ENCODE measurements at regions not wholly inside any gene's neighbourhood (a gene's known extent, or its start where the extent isn't known, plus 50 kb on each side); places are given as distances from the start of the nearest gene placed in this dataset.

DNA sequence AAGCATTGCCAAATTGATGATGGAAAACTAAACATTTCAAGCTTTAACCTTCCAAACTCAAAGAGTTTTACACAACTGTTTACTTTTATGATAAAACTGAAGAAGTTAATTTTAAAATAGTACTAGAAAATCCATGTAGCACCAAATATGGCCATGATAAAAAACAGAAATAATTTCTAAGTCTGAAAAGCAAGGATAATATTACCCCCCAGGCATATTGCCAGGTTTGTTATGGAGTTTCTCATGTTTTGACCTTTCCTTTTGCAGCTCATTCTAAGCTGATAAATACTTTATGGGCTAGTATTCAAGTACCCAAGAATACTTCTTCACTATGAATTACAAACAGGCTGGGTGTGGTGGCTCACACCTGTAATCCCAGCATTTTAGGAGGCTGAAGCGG, 209.9 kb upstream of the ZFP64 start:
- no peak for DNase-seq (ENCODE audit: low read depth)

DNA sequence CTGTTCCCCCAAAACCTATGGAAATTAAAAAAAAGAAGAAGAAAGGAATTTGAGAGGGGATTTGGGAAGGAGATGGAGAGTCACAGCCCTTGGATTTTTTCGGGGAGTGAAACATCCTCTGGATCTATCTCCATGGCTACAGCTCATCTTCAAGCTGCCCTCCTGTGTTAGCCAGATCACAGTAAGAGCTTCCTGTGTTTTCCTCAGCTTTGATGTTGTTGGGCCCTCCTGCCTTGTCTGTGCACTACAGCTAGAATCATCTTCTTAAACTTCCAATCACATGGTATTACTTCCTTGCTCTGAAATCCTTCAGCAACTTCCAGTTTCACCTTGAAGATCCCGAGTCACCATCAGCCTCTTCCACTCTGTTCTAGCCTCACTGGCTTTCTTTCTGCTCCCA, 207.8 kb upstream of the ZFP64 start:
- no peak for DNase-seq (ENCODE audit: low read depth)

DNA sequence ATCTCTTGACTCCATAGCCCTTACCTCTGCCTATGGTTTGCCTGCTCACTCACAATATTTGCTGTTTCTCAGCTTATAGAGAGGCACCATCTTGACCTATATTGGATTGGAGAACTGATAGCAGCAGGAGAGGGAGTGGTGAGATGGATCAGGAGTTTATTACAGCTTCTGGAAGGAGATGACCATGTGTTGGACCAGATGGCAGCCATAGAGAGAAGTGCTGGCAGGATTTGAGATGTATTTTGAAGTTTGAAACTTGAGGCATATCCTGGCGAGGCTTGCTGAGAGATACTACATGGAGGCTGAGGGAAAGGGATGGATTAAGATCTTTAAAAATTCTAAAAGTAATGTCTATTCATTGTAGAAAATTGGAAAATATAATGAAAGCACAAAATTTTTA, 198.0 kb upstream of the ZFP64 start:
- no peak for DNase-seq (ENCODE audit: low read depth)

DNA sequence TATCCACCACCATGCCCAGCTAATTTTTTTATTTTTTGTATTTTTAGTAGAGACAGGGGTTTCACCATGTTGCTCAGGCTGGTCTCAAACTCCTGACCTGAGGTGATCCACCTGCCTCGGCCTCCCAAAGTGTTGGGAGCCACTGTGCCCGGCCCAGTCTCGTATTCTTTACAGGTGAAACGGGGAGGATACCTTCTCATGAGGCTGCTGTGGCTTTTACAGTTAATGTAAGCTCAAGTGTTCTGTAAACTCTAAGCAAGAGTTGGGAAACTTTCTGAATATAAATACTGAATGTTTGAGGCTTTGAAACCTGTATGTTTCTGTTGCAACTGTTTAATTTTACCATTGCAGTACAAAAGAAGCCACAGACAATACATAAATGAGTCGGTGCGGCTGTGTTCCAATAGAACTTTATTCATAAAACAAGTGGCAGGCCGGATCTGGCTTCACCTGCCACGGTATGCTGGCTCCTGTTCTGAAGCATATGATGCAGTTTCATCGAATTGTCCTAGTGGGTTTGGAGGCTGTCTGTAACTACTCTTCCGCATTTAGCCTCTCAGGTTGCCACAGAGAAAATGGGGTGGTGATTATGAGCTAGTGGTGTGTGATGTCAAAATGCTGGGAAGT, 192.5 kb upstream of the ZFP64 start:
- no peak for DNase-seq (ENCODE audit: low read depth)

DNA sequence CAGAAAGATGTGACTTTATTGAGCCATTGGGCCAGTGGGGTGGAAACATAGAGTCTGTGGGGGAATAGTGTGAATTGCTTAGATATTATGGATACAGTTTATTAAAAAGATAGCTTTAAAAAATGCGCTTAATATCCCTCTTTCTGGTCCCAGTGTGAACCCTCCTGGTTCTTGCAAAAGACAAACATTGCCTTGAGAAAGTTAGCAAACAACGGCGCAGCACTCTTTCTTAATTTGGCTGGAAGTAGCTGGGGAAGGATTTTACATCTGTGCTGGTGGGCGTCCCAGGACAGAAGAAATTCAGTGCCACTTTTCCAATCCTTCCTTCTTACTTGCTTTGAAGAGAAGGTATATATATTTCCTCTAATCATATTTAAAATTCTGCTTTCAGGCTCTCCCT, 191.4 kb upstream of the ZFP64 start:
- DNase-seq (ENCODE audit: low read depth) = no peak

GRCh38 chr20:52379723-52380336, 188.3 kb upstream of the ZFP64 start:
- DNase-seq (ENCODE audit: low read depth) = peak; percentile 12

GRCh38 chr20:52372169-52372568, 180.6 kb upstream of the ZFP64 start:
- DNase-seq (ENCODE audit: low read depth) = no peak

DNA sequence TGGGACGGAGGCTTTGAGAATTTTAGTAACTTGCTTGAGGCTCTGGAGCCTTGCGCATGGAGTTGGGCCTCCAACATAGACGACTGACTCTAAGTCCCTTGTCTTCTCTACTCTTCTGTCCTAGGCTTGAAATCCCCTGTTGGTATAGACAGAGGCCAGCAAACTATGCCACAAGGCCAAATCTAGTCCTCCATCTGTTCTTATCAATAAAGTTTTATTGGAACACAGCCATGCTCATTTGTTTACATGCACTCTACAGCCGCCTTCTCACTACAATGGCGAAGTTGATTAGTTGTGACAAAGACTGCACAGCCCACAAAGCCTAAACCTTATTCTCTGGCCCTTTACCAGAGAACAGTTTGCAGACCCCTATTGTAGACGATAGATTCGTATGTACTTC, 174.1 kb upstream of the ZFP64 start:
- DNase-seq (ENCODE audit: low read depth) = no peak

GRCh38 chr20:52364405-52364804, 172.8 kb upstream of the ZFP64 start:
- no peak for DNase-seq (ENCODE audit: low read depth)

DNA sequence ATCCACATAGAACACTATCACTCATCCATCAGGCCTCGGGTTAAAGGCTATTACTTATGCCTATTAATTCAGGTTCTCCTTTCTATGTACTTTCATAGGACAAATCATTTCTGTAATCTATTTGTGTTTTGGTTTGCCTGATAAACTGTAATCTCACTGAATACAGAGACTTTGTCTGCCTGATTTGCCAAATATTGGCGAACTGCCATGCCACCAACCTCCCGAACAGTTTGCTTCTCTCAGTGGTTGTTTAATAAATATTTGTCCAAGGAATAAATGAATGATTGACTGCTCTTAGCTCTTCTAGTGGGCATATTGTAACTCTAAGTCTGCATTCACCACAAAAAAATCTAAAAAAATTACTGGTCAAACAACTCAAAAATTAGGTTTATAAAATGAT, 170.1 kb upstream of the ZFP64 start:
- no peak for DNase-seq (ENCODE audit: low read depth)

DNA sequence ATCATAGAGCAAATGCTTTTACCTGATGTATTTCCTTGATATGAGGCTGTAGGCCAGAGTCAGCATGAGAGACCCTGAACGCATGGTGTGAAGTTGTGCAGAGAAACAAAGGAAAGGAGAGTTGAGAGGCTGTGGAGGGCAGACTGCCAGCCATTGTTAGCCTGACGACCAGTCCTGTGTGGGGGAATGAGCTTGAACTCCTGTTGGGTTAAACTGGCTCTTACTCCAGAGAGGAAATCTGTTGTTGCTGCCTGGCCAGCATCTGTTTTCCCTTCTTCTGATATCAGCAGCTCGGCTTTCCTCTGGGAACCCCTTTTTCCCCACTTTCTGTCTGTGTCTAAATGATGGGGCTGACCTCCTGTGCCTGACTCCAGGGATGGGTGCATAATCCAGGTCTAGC, 158.2 kb upstream of the ZFP64 start:
- DNase-seq (ENCODE audit: low read depth) = no peak

DNA sequence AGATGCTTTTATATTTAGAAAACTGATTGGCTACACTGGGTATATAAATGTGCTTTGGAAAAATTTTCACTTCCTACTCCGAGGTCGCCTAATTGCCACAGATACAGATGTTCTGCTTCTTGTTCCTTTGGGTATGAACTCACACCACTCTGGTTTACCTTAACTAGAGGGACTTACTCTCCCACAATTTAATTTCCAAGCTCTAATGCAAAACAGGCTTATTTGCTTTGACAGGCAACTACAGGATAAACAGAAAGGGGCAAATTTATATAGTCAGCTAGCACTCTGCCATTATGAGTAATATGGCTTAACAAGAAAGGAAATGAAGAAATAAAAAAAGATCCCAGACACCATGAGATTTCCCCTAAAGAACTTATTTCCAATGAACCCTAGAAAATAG, 156.9 kb upstream of the ZFP64 start:
- DNase-seq (ENCODE audit: low read depth) = no peak

GRCh38 chr20:52346797-52347196, 155.2 kb upstream of the ZFP64 start:
- DNase-seq (ENCODE audit: low read depth) = no peak

DNA sequence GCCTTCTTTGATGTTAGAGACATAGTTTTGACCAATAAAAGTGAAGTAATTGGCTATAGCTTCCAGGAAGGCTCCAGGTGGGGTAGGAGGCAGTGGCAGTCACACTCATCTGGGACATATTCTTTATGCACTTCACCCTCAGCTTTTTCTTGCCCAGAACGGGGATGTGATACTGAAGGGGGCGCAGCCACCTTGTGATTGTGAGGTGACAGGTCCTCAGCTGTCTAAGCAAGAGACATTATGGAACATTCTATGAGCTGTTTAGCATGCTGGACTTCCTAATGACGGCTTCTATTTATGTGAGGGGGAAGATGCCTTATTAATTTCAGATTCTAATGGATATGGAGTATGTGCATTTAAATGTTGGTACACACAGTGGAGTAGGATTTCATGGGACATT, 151.3 kb upstream of the ZFP64 start:
- no peak for DNase-seq (ENCODE audit: low read depth)

DNA sequence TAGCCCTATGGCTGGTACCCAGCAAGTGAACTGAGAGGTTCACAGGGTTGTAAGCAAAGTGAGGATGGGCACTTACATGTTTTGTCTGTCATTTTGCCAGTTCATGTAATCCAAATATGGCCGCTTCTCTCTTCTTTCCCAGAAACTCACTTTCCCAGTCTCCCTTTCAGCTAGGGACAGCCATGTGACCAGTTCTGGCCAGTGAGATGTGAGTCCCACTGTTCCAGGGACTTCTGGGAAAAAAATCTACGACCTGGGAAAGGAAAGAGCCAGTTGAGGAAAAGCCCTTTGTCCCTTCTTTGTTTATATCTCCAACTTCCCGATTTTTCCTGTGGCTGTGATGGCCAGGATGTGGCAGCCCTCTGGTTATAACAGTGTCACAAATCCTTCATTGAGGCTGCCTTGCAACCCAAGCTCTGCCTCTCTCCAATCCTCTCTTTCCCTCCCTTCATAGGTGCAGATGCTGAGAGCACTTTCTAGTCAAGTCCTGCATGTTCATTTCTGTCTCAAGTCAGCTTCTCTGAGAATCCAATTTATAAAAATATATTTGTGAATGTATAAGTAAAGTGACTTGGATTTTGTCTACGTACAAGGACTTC, 148.6 kb upstream of the ZFP64 start:
- peak; percentile 1 for DNase-seq (ENCODE audit: low read depth)

DNA sequence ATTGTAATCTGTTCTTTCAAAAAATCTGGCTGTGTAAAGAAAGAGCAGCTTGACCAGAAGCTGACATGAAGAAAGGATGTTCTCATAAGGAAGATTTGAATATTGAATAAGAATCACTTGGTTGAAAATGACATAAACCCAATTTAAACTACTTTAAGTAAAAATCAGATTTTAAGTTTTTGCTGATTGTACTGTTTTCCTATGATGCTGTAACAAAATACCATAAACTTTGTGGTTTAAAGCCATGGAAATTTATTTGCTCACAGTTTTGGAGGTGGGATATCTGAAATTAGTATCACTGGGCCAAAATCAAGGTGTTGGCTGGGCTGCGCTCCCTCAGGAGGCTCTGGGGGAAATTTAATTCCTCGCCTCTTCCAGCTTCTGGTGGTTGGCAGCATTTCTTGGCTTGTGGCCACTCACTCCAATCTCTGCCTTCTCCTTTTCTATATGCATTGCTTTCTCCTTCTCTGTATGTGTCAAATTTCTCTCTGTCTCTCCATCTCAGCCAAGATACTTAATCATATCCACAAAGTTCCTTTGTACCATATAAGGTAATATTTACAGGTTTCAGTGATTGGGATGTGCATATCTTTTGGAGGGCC, 141.2 kb upstream of the ZFP64 start:
- DNase-seq (ENCODE audit: low read depth) = no peak

DNA sequence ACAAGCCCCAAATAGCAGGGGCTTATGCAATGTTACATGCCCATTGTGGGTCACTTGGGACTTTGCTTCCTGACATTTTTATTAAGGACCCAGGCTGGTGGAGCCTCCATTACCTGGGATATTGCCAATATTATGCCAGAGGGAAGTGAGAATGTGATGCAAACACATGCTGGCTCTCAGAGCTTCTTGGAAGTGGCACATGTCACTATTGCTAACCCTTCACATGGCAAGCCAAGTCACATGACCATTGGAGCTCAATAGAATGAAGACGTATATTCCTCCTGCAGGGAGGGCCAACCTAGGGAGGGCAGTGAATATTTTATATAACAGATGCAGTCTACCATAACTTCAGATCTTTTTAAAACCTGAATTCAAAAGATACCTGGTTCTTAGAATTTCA, 140.7 kb upstream of the ZFP64 start:
- no peak for DNase-seq (ENCODE audit: low read depth)

- DNase-seq (ENCODE audit: low read depth) = no peak
Observed at GRCh38 chr20:52331655-52332054, 140.1 kb upstream of the ZFP64 start.

DNA sequence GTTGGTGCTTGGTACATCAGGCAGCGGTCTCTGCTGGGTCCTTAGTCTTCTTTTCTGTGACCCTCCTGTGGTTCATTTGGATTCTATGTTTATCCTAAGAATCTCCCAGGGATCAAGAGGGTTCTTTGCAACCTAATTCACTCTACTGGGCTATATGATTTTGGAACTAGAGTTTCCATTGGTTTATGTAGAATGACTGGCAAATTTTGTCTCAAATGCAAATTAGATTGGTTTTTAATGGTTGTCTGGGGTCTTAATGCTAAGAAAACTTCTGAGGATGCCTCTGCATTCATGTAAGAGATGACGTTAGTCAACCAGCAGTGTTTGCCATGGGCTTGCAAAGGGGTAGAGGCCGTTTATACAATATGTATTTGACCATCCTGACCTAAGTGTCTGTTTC, 129.8 kb upstream of the ZFP64 start:
- no peak for DNase-seq (ENCODE audit: low read depth)

DNA sequence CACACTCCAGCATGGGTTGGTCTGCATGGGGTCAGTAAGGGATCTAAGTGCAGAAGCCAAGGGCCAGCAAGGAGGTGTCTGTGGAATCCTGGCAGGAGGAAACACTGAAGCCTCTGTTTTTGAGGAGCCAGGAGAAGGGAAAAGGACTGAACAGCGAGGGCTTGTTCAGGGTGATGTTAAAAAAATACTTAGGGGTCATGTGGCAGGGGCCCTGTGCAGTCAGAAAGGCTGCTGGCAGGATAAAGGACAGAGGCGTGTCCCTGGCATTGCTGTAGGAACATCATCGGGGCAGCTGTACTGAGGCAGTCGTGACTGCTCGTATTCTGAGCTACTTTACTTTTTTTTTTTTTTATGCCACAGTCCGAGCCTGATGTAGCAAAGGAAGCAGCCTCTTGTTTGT, 127.1 kb upstream of the ZFP64 start:
- no peak for DNase-seq (ENCODE audit: low read depth)

DNA sequence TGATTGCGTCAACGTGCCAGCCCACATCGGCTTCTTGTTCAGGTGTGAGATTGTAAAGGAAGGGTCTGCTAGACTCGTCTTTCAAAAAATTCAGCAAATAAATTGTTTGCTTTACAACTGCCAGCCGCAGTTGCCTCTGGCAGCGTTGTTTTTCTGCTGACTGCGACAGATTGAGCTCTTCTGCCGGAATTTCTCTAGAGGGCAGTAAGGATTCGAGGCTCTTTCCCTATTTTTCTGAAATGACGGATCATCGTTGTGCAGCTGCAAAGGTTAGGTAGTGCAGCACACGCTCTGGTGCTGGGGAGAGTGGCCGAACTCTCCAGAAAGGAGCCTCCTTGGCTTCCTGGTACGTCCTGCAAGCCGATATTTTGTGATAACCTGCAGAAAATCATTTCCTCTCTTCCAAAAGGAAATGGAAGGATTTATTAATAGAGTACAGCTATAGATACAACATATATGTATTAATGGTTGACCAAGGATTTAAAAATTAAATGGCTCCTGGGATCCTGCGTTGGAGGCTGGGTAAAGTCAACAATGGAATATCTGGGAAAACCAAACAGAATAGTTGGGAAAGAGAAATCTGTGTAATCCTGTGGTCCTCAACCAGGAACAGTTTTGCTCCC, 121.9 kb upstream of the ZFP64 start:
- DNase-seq (ENCODE audit: low read depth) = peak; percentile 54

DNA sequence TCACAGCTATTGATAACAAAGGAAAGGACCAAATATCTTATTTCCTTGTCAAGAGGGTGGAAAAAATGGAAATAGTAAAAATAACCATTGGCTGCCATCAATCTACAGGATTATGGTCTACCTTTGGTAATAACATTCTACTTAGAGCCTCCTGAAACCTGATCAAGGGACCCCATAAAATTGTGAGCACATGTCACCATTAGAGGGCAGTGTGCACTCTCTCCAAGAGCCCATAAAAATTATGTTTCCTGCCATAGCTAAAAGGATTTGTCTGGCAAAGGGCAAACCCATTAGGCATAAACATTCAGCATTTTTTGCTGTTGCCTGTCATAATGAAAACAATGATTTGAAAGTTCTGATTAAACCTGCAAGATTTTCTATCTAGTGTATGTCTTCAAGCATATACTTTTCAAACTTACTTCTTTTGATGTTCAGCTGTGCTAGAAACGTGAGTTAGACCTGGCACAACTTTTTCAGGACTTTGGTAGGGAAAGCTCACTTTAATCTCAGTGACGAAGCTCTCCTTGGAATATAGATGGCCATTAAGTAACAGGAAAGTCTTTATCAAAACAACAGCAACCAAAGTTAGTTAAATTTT, 120.7 kb upstream of the ZFP64 start:
- peak; percentile 59 for DNase-seq (ENCODE audit: low read depth)

Data from amniotic epithelial cell (primary cell).